GM19467 (cell line): ENCODE measurements at regions not wholly inside any gene's neighbourhood (a gene's known extent, or its start where the extent isn't known, plus 50 kb on each side); places are given as distances from the start of the nearest gene placed in this dataset.

Experiments
- ATAC-seq: cut with Tn5 transposase; IDR thresholded peaks from one replicate; pipeline ENCODE4 v1.9.1; 2021; ENCODE audit warnings: mild to moderate bottlenecking, moderate library complexity; ENCODE audit not compliant: unreplicated experiment

DNA sequence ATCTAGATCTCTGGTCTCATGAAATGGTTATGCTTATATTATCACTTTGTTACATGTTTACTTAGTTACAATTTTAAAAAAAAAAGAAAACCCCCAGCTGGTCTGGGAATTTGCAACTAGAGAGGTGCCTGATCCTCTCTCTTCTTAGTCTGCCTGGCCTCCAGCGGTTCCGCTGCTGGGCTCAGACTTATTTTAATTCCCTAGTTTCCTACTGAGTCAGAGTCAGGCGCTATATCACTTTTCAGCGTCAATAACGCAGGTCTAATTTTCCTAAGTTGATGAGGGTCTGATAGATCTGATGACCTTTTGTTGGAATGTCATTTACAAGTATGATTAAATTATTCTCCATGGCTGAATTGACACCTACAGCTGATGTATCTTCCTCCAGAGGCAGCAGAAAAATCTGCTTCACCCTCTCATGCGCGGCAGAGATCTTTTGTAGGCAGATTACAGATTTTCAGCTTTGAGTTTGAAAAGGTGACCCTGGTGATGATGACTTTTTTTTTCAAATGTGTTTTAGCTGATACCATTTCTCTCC, 391.0 kb downstream of the CBLN4 start:
- ATAC-seq = no peak

DNA sequence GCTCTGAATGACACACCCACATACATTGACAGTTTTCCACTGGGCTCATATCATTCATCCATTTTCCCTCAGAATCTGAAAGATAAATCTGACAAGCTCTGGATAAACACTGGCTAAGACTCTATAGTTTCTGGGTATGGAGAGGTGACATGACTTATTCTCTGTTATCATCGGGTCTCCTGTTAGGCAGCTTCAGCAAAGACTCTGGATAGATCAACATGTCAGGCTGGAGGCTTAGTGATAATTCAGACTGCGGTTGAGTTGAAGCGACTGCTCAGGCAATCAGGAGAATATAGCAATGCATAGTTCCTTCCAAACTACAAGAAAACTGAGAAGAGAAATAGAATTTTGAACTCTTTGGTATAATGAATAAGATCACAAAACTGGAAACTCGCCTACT, 394.6 kb downstream of the CBLN4 start:
- ATAC-seq = no peak

DNA sequence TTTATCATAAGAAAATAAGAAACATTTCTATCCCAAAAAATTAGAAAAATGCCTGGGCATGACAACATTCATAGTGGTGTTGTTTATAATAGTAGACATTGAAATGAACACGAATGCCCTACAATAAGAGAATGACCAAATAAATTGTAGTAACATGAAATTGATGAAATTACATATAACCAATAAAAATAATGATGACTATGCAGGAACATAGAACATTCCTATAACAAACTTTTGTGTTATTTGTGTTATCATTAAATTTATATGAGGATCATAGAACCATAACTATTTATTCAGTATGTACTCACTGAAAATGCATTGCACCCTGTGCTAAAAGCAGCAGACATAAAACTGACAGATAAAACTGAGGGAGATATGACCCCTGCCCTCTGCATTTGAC, 399.7 kb downstream of the CBLN4 start:
- no peak for ATAC-seq

DNA sequence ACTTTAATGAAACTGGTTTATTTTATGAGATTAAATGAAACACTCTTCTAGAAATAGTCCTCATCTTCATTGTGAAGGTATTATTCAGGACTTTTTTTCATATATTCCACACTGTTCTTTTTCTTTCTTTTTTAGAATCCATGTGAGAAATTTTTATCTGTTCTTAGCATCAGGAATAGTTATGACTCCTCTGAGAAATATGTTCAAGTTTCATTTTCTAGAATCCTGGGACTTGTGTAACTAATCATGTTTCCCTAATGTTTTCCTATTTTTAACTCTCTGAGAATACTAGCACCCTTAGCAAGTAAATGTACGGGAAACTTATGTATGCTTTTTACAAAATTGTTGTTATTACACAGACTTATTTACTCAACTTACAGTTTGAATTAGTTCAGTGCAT, 407.8 kb downstream of the CBLN4 start:
- ATAC-seq = no peak

DNA sequence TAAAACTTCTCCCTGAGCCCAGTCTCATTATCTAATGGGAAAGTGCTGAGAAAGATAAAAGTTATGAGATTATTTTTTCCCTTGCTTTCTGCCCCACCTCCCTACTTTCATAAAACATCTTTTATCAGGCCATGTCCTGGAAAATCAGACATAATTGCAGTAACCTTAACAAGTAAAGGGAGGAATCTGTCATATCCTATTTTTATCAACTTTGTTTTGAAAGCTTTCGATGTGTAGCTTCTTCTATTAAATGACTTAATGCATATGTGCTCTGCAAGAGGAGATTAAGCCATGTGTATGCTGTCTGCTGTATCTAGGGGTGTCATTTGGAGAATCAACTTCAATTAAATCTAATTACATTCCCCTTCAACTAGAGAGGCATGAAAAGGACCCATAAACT, 408.9 kb downstream of the CBLN4 start:
- no peak for ATAC-seq

DNA sequence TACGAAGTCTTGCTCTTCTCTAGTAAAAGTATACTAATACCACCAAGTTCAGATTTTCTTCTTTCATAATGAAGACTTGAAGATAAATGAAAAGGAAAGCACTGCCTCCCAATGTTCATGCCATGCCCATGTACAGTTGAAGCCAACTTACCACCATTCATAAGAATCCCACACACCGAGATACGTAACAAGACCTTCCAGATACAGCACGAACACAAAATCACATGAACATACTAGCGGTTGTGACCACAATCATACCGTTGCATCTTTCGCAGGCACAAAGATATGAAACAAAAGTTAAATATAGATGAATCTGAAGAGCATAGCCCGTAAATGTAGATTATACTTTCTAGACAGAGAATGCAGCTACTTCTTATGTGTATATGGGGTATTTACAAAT, 412.5 kb downstream of the CBLN4 start:
- no peak for ATAC-seq

DNA sequence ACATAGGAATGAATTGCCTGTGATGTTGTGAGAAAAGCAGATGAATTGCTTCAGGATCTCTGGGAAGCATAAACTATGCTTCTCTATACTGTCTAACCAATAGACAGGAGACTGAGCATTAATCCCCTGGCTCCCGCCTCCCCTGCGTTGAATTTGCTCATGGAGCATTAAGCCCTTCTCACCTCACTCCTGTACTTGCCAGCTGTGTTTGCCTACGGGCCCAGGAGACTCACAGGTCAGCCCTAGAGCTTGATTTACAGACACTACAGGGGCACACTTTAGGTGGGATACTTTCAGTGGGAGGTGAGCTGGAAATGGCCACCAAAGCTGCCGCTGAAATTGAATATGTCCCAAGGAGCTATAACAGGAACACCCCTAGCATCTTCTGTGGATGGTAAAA, 418.7 kb downstream of the CBLN4 start:
- no peak for ATAC-seq

DNA sequence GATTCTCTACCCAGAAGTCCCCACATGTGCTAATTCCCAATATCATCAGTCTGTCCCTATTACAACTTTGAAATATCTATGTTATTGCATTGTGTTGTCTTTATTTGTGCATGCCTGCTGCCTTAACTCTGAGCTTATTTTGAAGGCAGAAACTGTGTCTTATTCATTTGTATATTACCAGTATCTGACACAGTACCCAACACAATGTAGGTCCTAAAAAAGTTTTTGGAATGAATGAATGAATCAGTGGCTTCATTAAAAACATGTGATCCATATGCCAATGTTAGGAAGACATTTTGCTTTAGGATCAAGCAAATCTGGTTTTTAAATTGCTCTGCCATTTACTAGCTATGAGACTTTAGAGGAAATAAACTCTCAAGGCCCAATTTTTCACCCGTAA, 420.4 kb downstream of the CBLN4 start:
- ATAC-seq = no peak

DNA sequence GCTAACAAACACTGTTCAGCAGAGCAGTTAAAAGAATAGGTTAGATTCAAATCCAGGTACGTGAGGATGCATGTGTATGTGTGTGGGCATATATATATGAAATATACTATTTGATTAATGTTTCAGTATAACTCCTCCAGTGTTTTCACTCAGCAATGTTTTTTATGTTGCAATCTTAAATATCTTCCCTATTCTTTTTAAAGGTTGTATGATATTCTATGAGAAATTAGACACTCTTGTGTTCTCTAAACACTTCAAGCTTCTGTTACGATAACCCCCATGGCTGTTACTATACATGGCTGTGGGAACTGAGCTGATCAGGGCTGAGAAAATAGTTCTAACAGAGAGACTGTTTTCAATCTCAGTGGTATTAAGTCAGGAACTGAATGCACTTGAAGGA, 421.0 kb downstream of the CBLN4 start:
- no peak for ATAC-seq

DNA sequence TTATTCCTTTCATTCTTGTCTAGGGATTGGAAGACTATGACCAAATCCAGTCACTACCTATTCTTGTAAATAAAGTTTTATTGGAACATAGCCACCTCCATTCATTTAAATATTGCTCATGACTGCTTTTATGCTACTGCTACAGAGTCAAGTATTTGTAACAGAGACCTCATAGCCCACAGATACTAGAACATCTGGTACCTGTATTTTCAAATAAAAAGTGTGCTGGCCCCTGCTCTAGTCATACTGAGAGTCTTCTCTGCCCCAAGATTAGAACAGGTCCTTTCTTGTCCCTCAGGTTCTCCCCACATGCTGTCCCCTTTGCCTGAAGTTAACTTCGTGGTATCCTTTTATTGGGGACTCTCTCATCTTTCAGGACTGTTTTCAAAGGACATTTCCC, 422.3 kb downstream of the CBLN4 start:
- ATAC-seq = no peak

DNA sequence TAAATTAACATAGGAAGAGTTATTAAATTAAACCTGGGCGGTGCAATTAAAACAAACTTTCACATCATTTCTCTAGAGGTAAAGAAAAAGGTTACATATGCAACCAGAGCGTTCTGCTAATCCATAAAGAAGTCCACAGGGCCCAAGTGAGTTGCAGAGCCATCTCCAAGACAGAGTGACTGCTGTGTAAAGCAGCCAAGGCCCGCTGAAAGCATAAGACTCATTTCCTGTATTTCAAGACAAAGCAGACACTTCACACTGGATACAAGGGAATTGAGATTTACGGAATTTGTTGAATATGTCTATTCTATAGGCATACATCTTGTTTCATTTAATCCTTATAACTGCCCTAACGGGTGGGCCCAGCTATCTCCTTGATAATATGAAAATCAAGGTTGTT, 422.8 kb downstream of the CBLN4 start:
- no peak for ATAC-seq

DNA sequence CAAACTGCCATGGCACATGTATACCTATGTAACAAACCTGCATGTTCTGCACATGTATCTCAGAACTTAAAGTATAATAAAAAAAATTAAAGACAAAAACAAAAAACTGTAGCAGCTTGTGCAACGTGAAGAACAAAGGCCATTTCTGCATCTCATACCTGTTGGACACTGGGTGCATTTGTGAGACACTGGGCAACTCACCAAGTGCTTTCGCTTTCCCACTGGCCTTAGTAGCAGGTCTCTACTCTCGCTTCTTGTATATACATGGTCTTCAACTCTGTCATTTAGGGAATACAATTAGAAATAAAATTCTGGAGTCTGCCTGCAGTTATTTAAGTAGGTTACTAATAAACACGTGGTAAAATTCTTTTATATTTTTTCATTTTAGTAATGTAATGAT, 423.8 kb downstream of the CBLN4 start:
- no peak for ATAC-seq

DNA sequence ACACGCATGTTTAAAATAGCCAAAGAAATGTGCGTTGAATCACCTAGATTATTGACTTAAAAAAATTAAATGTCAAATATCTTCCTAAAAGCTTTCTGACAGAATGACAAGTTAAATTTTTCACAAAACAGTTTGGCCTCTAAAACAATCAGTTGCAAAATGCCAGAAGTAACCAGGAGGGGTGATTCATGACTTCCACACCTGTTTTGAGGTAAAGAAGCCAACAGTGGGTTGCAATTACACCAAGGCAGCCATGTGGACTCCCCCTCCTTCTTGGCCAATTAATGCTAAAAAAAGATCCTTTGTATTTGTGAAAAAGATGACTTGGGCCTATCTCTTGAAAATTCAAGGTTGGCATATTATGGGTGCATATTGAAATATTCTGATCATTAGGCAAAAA, 424.8 kb downstream of the CBLN4 start:
- ATAC-seq = no peak

DNA sequence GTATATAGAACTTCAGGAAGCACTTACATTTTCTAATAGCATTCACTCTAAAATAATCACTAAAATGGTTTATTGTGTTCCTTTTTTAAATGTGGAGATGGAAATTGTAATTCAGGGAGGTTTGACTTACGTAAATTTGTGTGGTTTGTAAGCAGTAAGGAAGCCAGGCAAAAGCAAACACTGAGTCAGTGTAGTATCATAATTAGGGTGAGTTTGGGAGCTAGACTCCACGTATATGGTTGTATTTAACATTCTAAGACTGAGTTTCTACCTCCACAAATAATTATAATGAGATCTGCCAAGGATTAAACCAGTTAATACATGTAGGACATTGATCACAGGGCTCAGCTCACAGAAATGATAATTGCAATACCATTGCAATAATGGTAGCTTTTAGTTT, 425.5 kb downstream of the CBLN4 start:
- ATAC-seq = no peak

DNA sequence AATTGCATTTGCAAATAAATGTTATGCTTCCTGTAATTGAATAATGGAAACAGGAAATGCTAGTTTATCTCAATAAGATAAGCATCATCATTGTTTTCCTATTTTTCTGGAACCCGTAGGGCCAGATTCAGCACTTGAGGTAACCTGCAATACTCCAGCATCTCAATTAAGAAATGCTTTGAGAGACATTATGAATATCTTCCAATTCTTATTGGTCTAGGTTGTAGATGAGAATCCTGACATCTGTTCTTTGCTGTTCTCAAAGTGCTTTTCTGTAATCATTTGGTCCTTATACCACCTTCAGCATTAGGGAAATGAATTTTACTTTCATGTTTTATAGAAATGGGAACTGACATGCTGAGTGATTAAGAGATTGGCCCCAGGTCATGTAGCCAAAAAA, 428.3 kb downstream of the CBLN4 start:
- ATAC-seq = no peak

DNA sequence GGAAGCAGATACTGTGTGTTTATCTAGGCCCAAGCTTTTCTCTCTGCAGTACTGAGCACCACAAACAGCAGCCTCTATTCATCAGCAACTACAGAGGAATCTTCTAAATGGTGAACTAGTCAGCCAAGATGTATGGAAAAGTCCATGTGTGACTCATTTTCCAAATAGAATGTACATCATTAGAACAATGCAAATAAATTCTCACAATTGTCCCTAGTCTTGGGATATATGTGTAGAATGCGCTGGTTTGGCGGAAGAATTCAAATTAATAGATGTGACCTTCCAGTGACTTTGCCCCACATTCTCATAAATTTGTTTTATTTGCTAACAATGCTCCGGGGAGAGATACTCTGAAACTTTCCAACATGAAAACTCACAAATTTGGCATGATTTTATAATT, 436.2 kb downstream of the CBLN4 start:
- no peak for ATAC-seq

DNA sequence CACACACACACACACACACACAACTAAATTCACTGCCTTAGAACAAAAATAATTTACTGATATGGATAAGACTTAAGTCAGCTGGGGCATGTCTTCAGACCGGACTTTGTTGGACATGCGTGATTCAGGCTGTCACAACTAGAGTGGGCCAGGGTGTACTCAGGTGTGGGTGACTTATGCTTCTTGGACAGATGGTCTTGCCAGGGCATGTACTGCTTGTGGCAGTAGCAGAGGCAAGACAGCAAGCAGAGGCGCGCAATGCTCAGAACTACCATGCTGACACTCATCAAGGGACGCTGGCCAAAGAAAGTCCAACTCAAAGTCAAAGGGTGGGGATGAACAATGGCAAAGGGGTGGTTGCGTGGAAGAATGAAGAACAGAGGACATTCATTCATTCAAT, 437.5 kb downstream of the CBLN4 start:
- no peak for ATAC-seq

DNA sequence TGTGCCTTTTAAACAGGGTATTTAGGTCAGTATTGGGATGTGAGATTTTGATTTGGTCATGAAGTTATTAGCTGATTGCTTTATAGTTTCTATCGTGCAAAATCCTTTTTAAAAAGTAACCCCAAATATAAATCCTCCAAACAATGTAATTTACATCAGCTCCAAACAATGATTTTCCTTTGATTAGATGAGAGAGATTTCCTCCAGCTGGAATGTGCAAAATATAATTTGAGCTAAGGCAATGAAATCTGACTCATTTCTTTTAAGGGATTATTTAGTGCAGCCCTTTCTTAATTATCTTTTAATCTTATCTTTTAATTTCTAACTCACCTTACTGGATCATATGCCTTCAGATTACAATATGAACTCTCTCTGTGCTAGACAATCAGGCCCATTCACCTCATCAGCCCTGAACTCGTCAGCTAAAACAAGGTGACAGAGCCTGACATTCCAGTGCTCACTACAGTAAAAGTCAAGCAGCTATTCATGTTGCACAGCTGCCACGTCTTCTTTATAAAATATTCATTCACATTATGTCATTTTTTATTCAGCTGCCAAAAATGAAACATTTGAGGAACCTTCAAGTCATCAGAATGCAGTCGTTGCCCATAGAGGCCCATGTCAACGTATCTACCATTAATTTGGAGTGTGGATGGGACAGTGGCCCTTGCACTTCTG, 440.1 kb downstream of the CBLN4 start:
- no peak for ATAC-seq

DNA sequence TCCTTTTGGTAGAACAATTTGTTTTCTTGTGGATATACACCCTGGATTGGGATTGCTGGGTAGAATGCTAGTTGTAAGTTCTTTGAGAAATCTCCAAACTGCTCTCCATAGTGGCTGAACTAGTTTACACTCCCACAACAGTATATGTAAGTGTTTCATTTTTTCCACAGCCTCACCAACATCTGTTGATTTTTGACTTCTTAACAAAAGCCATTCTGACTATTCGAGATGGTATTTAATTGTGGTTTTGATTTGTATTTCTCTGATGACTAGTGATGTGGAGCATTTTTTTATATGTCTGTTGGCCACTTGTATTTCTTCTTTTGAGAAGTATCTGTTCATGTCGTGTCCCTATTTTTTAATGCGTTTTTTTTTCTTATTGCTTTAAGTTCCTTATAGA, 444.1 kb downstream of the CBLN4 start:
- ATAC-seq = no peak

DNA sequence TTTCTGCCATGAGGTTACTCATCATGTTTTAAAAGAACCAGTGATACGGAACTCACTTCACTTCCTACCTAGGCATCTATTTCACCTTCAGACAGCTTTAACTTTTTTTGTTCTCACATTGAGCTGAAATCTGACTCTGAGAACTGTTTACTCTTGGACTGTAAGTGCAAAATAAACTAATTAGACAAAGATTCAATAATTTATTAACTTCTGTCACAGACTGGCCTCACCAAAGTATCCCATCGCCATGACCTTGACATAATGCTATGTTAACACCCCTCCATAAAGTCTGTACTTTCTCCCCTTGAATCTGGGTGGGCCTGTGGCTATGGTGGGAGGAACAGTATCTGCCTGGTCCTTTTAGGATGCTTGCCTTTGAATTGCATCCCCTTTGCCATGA, 448.1 kb downstream of the CBLN4 start:
- ATAC-seq = no peak

DNA sequence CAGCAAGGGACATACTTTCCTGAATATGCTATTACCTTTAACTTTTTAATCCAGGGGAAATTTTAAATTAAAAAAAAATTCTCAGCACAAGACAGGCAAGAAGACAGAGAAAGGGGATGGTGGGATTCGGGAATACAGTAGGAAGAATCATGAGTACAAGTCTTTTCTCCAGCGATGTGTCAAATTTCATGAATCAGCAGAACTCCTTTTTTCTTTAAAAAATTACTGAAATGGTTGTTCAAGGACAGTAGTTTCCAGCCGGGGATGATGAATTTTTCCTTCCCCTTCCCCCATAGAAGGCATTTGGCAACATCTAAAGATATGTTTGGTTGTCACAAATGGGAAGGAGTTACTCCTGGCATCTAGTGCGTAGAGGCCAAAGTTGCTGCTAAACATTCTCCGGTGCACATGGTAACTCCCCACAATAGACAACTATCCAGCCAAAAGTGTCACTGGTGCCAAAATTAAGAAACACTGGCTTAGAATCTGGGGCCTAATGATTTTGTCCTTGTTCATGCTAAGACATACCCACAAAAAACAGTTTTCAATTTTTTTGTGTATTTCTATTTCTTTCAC, 450.2 kb downstream of the CBLN4 start:
- no peak for ATAC-seq

DNA sequence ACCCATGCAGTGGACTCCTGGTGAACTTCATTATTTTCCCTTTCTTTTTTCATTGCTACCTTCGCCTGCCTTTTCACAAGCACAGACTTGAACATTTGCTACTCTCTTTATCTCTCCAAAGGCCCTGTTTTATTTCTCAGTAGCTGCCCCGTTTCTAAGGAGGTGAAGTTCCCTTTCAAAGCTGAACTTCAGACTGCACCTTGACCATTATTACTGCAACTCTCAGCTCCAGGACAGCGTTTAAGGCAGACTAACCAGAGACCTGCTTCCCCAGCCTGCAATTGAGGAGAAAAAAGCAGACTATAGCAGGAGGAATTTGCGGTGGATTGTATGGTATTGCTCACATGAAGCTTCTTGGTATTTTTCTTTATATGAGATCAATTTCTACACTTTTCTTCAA, 460.7 kb downstream of the CBLN4 start:
- ATAC-seq = no peak

DNA sequence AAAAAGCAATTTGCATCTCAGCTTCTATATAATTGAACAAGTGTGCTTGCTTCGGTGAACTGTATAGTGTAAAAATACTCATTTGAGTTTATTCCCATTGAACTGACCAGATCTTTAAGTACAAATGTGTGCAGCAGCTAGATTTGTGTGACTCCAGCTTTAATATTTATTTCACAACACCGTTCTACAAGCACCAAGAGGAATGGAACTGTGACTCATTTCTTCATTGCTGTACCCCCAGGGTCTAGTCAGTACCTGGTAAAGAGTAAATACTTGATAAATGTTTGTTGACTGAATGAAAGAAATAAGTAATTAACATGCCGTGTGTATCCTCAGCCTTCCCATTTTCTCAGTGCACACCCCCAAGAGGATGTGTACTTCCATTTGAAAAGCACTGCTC, 464.8 kb downstream of the CBLN4 start:
- no peak for ATAC-seq
